ENCODE measurements at regions not wholly inside any gene's neighbourhood (a gene's known extent, or its start where the extent isn't known, plus 50 kb on each side); places are given as distances from the start of the nearest gene placed in this dataset.

GRCh38 chr2:71773218-71773617 lies 319.9 kb downstream of the DYSF start:
- no peak overlapping the region for H3K27ac ChIP-seq
- DNase-seq (no peak), ATAC-seq (no peak)
- TF ChIP-seq CTCF (IDR thresholded peaks at IDR 0.05) = no peak
- TF ChIP-seq POLR2A (IDR thresholded peaks at IDR 0.05) = no peak
- no peaks in the 10 kb centered on the region for H3K36me3 ChIP-seq
- WGBS, 4 donors = 95 to 97% (median 96%) methylated on average over 3 of the region's 3 CpGs
- no peaks in the 10 kb centered on the region for H3K4me1 ChIP-seq
- H3K4me3 ChIP-seq = no peak overlapping the region
- H3K9me3 ChIP-seq = peaks cover 0 to 19% (median 9%) of the 10 kb centered on the region in 12 donors
- intact Hi-C loops (cut with DNase I) = no loop called here
- H3K27me3 ChIP-seq = no peaks in the 10 kb centered on the region

- Histone ChIP-seq H3K27me3 (no peaks in the 10 kb centered on the region), H3K4me1 (no peaks in the 10 kb centered on the region), H3K9me3 (peaks cover 0 to 19% (median 9%) of the 10 kb centered on the region in 12 donors), H3K36me3 (no peaks in the 10 kb centered on the region), H3K27ac (no peak overlapping the region), H3K4me3 (no peak overlapping the region)
- TF ChIP-seq POLR2A (IDR thresholded peaks at IDR 0.05) (no peak), CTCF (IDR thresholded peaks at IDR 0.05) (no peak)
- intact Hi-C loops (cut with DNase I) = no loop called here
- ATAC-seq = no peak
- 95 to 98% (median 97%) methylated on average over 4 of the region's 4 CpGs for WGBS, 4 donors
- no peak for DNase-seq
Measured at GRCh38 chr2:71772510-71773172, 319.3 kb downstream of the DYSF start.

DNA sequence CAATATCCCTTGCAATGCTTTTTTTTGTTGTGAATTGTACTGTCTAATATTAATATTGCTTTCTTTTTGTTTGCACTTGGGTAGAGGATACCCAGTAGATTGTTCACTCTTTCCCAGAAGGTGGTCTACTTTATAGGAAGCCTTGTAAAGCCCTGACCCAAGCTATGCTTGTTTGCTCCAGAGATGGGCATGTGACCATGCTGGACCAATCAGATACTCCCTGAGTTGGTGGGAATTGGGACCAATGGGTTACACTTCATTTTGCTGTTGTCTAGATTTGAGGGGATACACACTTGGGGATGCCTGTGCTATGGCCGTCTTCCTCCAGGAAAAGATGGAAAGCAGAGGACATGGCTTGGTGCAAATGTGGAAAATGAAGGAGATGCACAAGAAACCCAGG lies 314.3 kb downstream of the DYSF start:
- WGBS, 4 donors = 95 to 100% (median 98%) methylated on average over 1 of the region's 1 CpG
- Histone ChIP-seq H3K27ac (no peak overlapping the region), H3K27me3 (no peaks in the 10 kb centered on the region), H3K4me3 (no peak overlapping the region), H3K36me3 (no peaks in the 10 kb centered on the region), H3K4me1 (no peaks in the 10 kb centered on the region), H3K9me3 (peaks cover 0 to 19% (median 9%) of the 10 kb centered on the region in 12 donors)
- DNase-seq = no peak
- TF ChIP-seq POLR2A (IDR thresholded peaks at IDR 0.05) (no peak), CTCF (IDR thresholded peaks at IDR 0.05) (no peak)
- ATAC-seq = no peak
- intact Hi-C loops (cut with DNase I) = no loop called here

DNA sequence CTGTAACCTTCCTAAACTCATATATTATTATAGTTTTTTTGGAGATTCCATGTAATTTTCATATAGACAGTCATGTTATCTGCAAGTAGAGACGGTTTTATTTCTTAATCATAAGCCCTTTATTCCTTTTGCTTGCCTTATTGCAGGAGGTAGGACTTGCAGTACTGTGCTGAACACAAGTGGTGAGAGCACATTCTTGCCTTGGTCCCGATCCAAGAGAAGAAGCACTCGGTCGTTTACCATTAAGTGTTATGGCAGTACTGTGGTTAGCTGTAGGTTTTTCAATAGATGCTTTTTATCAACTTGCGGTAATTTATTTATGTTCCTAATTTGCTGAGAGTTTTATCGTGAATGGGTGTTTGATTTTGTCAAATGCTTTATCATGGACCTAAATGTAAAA lies 305.7 kb downstream of the DYSF start:
- TF ChIP-seq CTCF (IDR thresholded peaks at IDR 0.05) (no peak), POLR2A (IDR thresholded peaks at IDR 0.05) (no peak)
- ATAC-seq = no peak
- peaks cover 0 to 3% (median 0%) of the 10 kb centered on the region in 9 donors for H3K27me3 ChIP-seq
- no peaks in the 10 kb centered on the region for H3K4me1 ChIP-seq
- no peaks in the 10 kb centered on the region for H3K36me3 ChIP-seq
- no peak for DNase-seq
- intact Hi-C loops (cut with DNase I) = no loop called here
- H3K9me3 ChIP-seq = no peaks in the 10 kb centered on the region
- H3K27ac ChIP-seq = no peak overlapping the region
- 54 to 60% (median 55%) methylated on average over 6 of the region's 6 CpGs for WGBS, 4 donors
- no peak overlapping the region for H3K4me3 ChIP-seq

Data from heart left ventricle (tissue), 16 donors.